ENCODE measurements at regions not wholly inside any gene's neighbourhood (a gene's known extent, or its start where the extent isn't known, plus 50 kb on each side); places are given as distances from the start of the nearest gene placed in this dataset.
"Not testable (repeated sequence)": the region's sequence is repeated elsewhere in the genome, so short reads cannot be mapped to it uniquely, and the experiment has no call there.

GRCh38 chr4:58871509-58871908 is 1761.3 kb upstream of the IGFBP7 start:
- no peak overlapping the region for H3K4me3 ChIP-seq (ENCODE audit: low read depth, low read length)
- no peak for DNase-seq (ENCODE audit: low read depth)
- no peak for TF ChIP-seq CTCF (IDR thresholded peaks at IDR 0.05; ENCODE audit: insufficient read depth, low read length)

GRCh38 chr4:58849026-58849425 is 1738.8 kb upstream of the IGFBP7 start:
- no peak for TF ChIP-seq CTCF (IDR thresholded peaks at IDR 0.05; ENCODE audit: insufficient read depth, low read length)
- no peak overlapping the region for H3K4me3 ChIP-seq (ENCODE audit: low read depth, low read length)
- DNase-seq (ENCODE audit: low read depth) = no peak

GRCh38 chr4:58843455-58843854 is 1733.3 kb upstream of the IGFBP7 start:
- TF ChIP-seq CTCF (IDR thresholded peaks at IDR 0.05; ENCODE audit: insufficient read depth, low read length) = no peak

GRCh38 chr4:58833126-58833525 is 1722.9 kb upstream of the IGFBP7 start:
- TF ChIP-seq CTCF (IDR thresholded peaks at IDR 0.05; ENCODE audit: insufficient read depth, low read length) = no peak
- DNase-seq (ENCODE audit: low read depth) = no peak
- no peak overlapping the region for H3K4me3 ChIP-seq (ENCODE audit: low read depth, low read length)

More at GRCh38 chr4:58843455-58843854, 1733.3 kb upstream of the IGFBP7 start:
- DNase-seq (ENCODE audit: low read depth) = no peak
- H3K4me3 ChIP-seq (ENCODE audit: low read depth, low read length) = no peak overlapping the region

- TF ChIP-seq CTCF (IDR thresholded peaks at IDR 0.05; ENCODE audit: insufficient read depth, low read length) = no peak
These were observed 1715.1 kb upstream of the IGFBP7 start for GRCh38 chr4:58825278-58825677.

GRCh38 chr4:58818560-58818959 is 1708.4 kb upstream of the IGFBP7 start:
- not testable (repeated sequence) for H3K4me3 ChIP-seq (ENCODE audit: low read depth, low read length); DNase-seq (ENCODE audit: low read depth)

More at GRCh38 chr4:58825278-58825677, 1715.1 kb upstream of the IGFBP7 start:
- DNase-seq (ENCODE audit: low read depth) = no peak
- no peak overlapping the region for H3K4me3 ChIP-seq (ENCODE audit: low read depth, low read length)

- H3K4me3 ChIP-seq (ENCODE audit: low read depth, low read length) = no peak overlapping the region
- DNase-seq (ENCODE audit: low read depth) = no peak
- no peak for TF ChIP-seq CTCF (IDR thresholded peaks at IDR 0.05; ENCODE audit: insufficient read depth, low read length)
These were observed 1699.8 kb upstream of the IGFBP7 start for GRCh38 chr4:58809948-58810347.
